MCF 10A (cell line): ENCODE measurements at regions not wholly inside any gene's neighbourhood (a gene's known extent, or its start where the extent isn't known, plus 50 kb on each side); places are given as distances from the start of the nearest gene placed in this dataset.

Experiments
- BruUV-seq: library from RNA; stranded (reverse); fragments of 400-500 nt; replicated peaks from 2 replicates; lab custom pipeline; 2021; lab: Mats Ljungman, UMichigan
- CTCF ChIA-PET: fragments of 300-600 bp; sonication (Branson Sonifier 250); formaldehyde crosslinking; extraction: SDS; loops from one replicate; lab custom pipeline; 2021; ENCODE audit warnings: antibody characterized with exemption, inconsistent platforms; lab: Yijun Ruan, JAX
- POLR2A ChIA-PET: fragments of 300-600, 350-650 bp; sonication (Branson Sonifier 250); formaldehyde crosslinking; extraction: SDS; loops from one replicate; lab custom pipeline; 2020; ENCODE audit warnings: antibody characterized with exemption, inconsistent platforms; lab: Yijun Ruan, JAX
- DNase-seq: peaks from one replicate; pipeline ENCODE4 v3.0.0-alpha.2; 2018; ENCODE audit not compliant: unreplicated experiment
- H3K27ac Mint-ChIP-seq: one replicate; pipeline ENCODE4 v1.8.0; 2022; ENCODE audit warnings: mild to moderate bottlenecking, low read depth, mixed read lengths; ENCODE audit not compliant: unreplicated experiment
- H3K27me3 Mint-ChIP-seq: one replicate; pipeline ENCODE4 v1.8.0; 2022; ENCODE audit warnings: mixed read lengths; ENCODE audit not compliant: insufficient read depth, unreplicated experiment
- H3K36me3 Mint-ChIP-seq: one replicate; pipeline ENCODE4 v1.8.0; 2022; ENCODE audit warnings: mild to moderate bottlenecking, moderate library complexity, mixed read lengths; ENCODE audit not compliant: insufficient read depth, unreplicated experiment
- H3K4me1 Mint-ChIP-seq: one replicate; pipeline ENCODE4 v1.8.0; 2022; ENCODE audit warnings: mixed read lengths; ENCODE audit not compliant: insufficient read depth, unreplicated experiment
- H3K4me3 Mint-ChIP-seq: one replicate; pipeline ENCODE4 v1.8.0; 2022; ENCODE audit warnings: mild to moderate bottlenecking, moderate library complexity, mixed read lengths; ENCODE audit not compliant: unreplicated experiment
- H3K9me3 Mint-ChIP-seq: one replicate; pipeline ENCODE4 v1.8.0; 2022; ENCODE audit warnings: mixed read lengths; ENCODE audit not compliant: unreplicated experiment
- CTCF ChIP-seq: fragments of 200-600 bp; IDR thresholded peaks from one replicate; pipeline ENCODE4 v1.8.0; 2022; ENCODE audit warnings: antibody characterized with exemption, mild to moderate bottlenecking; ENCODE audit not compliant: unreplicated experiment
- intact Hi-C: fragments of 100-400 bp; cut with micrococcal nuclease; formaldehyde crosslinking; loops from 2 replicates; pipeline ENCODE4 v1.14.1; 2022

- intact Hi-C loops = no loop called here
- Mint-ChIP-seq H3K4me3 (no peak overlapping the region), H3K27me3 (no peaks in the 10 kb centered on the region), H3K9me3 (no peaks in the 10 kb centered on the region), H3K36me3 (peaks cover 6% of the 10 kb centered on the region), H3K4me1 (peaks cover 8% of the 10 kb centered on the region), H3K27ac (no peak overlapping the region)
- peak; percentile 62 for DNase-seq
- ChIA-PET CTCF (interaction anchor here (0.5 to 1.0 kb wide), 4 partner anchors 118 to 243 kb away, joined by 3 to 4 read pairs (median 3); no protein-coding TSS in a partner anchor), POLR2A (interaction anchor here (1.1 kb wide), 1 partner anchor 13 kb away, joined by 3 read pairs; no protein-coding TSS in a partner anchor)
- no TSS peak for BruUV-seq
- TF ChIP-seq CTCF = peak; percentile 41
Measured at GRCh38 chr2:120436885-120437603, 91.1 kb downstream of the INHBB start.

GRCh38 chr2:120437604-120438000 is 91.7 kb downstream of the INHBB start:
- no TSS peak for BruUV-seq
- intact Hi-C loops = no loop called here
- CTCF ChIA-PET = interaction anchor here (0.9 to 1.0 kb wide), 2 partner anchors 118 to 125 kb away, joined by 3 read pairs; no protein-coding TSS in a partner anchor
- Mint-ChIP-seq H3K27ac (no peak overlapping the region), H3K9me3 (no peaks in the 10 kb centered on the region), H3K36me3 (peaks cover 6% of the 10 kb centered on the region), H3K4me1 (peaks cover 8% of the 10 kb centered on the region), H3K27me3 (no peaks in the 10 kb centered on the region), H3K4me3 (no peak overlapping the region)
- DNase-seq = no peak
- TF ChIP-seq CTCF = no peak
- POLR2A ChIA-PET = interaction anchor here (1.1 kb wide), 1 partner anchor 13 kb away, joined by 3 read pairs; no protein-coding TSS in a partner anchor

- H3K27ac Mint-ChIP-seq = no peak overlapping the region
- POLR2A ChIA-PET = no interaction called here
- H3K4me3 Mint-ChIP-seq = no peak overlapping the region
- intact Hi-C loops = no loop called here
- TF ChIP-seq CTCF = no peak
- H3K36me3 Mint-ChIP-seq = peaks cover 6% of the 10 kb centered on the region
- DNase-seq = no peak
- CTCF ChIA-PET = interaction anchor here (0.9 kb wide), 1 partner anchor 126 kb away, joined by 3 read pairs; no protein-coding TSS in a partner anchor
- peaks cover 8% of the 10 kb centered on the region for H3K4me1 Mint-ChIP-seq
- no peaks in the 10 kb centered on the region for H3K9me3 Mint-ChIP-seq
- no peaks in the 10 kb centered on the region for H3K27me3 Mint-ChIP-seq
- no TSS peak for BruUV-seq
Measured at GRCh38 chr2:120438301-120439066, 92.5 kb downstream of the INHBB start.

DNA sequence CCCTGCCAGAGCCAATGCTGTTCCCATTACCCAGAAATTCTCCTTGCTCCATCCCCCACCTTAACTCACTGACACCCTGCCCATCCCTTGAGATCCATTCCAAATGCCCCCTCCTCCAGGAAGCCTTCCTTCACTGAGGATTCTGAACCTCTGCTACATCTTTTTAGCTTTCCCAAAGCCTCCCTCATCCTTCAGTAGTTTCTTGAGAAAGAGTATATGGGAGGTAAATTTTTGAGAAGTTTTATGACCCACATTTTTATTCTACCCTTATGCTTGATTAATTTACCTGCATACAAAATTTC is 93.1 kb downstream of the INHBB start:
- Mint-ChIP-seq H3K4me1 (peaks cover 8% of the 10 kb centered on the region), H3K9me3 (no peaks in the 10 kb centered on the region), H3K4me3 (no peak overlapping the region), H3K36me3 (peaks cover 6% of the 10 kb centered on the region), H3K27ac (no peak overlapping the region), H3K27me3 (no peaks in the 10 kb centered on the region)
- no TSS peak for BruUV-seq
- POLR2A ChIA-PET = no interaction called here
- TF ChIP-seq CTCF = no peak
- CTCF ChIA-PET = no interaction called here
- intact Hi-C loops = no loop called here
- no peak for DNase-seq
